A549 (cell line): ENCODE measurements at regions not wholly inside any gene's neighbourhood (a gene's known extent, or its start where the extent isn't known, plus 50 kb on each side); places are given as distances from the start of the nearest gene placed in this dataset.
A peak's percentile ranks its signal among the peaks of the same experiment; 100 is the strongest.
"Not testable (repeated sequence)": the region's sequence is repeated elsewhere in the genome, so short reads cannot be mapped to it uniquely, and the experiment has no call there.

Source experiments
- ATAC-seq, 2 experiments: fragments of 200-7000 bp in 1 of 2; fragments of >200 bp in 1 of 2; cut with Nextera tagmentation in 1 of 2; cut with Tn5 transposase in 1 of 2; 3 replicates each; pipeline versions ENCODE4 v1.8.0 to v1.9.1; 2018 to 2020; ENCODE audit warnings: mild to moderate bottlenecking in 1 of 2, moderate library complexity in 1 of 2
- CTCF ChIA-PET: fragments of 300-600 bp; sonication (Branson Sonifier 250); formaldehyde crosslinking; extraction: SDS; loops from one replicate; lab custom pipeline; 2021; ENCODE audit warnings: antibody characterized with exemption, inconsistent platforms; lab: Yijun Ruan, JAX
- POLR2A ChIA-PET: fragments of 350-600 bp; formaldehyde crosslinking; extraction: SDS; loops from one replicate; lab custom pipeline; 2021; ENCODE audit warnings: antibody characterized with exemption, inconsistent platforms; lab: Yijun Ruan, JAX
- DNase-seq, 2 experiments: peaks; one replicate each; pipeline versions ENCODE4 v3.0.0 to v3.0.0-alpha.2; 2011 to 2016; ENCODE audit warnings: low read depth in 1 of 2, low spot score in 1 of 2
- FAIRE-seq: peaks from 2 replicates; lab custom pipeline; 2011; peaks lifted over from hg19 to GRCh38; lab: Jason Lieb, UNC
- H3K27ac ChIP-seq, 2 experiments: fragments of >200 bp; sonication (Bioruptor Twin); formaldehyde crosslinking; 3 replicates each; pipeline ENCODE4 v1.5.1; 2016 to 2017
- H3K4me1 ChIP-seq: fragments of >200 bp; sonication (Bioruptor Twin); formaldehyde crosslinking; 3 replicates; pipeline ENCODE4 v1.6.1; 2016
- H3K4me2 ChIP-seq: fragments of >200 bp; sonication (Bioruptor Twin); formaldehyde crosslinking; 3 replicates; pipeline ENCODE4 v1.6.1; 2016
- H3K4me3 ChIP-seq: fragments of >200 bp; sonication (Bioruptor Twin); formaldehyde crosslinking; 3 replicates; pipeline ENCODE4 v1.5.1; 2016
- H3K9me3 ChIP-seq: fragments of >200 bp; sonication (Bioruptor Twin); formaldehyde crosslinking; 3 replicates; pipeline ENCODE4 v1.6.1; 2016
- CHD2 ChIP-seq: fragments of 150-350 bp; IDR thresholded peaks from 2 replicates; pipeline ENCODE4 v1.6.1; 2014; ENCODE audit warnings: low read length; ENCODE audit not compliant: partially characterized antibody
- EHF ChIP-seq: fragments of 250-450 bp; sonication (Bioruptor Pico); IDR thresholded peaks from 2 replicates; pipeline ENCODE4 v1.5.0; 2020; ENCODE audit warnings: mild to moderate bottlenecking
- FOSB ChIP-seq: fragments of 250-450 bp; sonication (Bioruptor Pico); IDR thresholded peaks from 2 replicates; pipeline ENCODE4 v1.5.0; 2020; ENCODE audit warnings: mild to moderate bottlenecking, moderate library complexity
- GATA3 ChIP-seq: IDR thresholded peaks from 2 replicates; pipeline ENCODE4 v1.6.1; 2012; ENCODE audit warnings: borderline replicate concordance
- HOXA7 ChIP-seq: fragments of 250-450 bp; sonication (Bioruptor Pico); IDR thresholded peaks from 2 replicates; pipeline ENCODE4 v1.5.0; 2020; ENCODE audit warnings: mild to moderate bottlenecking, moderate library complexity
- JUN ChIP-seq, 2 experiments: fragments of >200 bp; sonication (Bioruptor Twin); formaldehyde crosslinking; IDR thresholded peaks; 2 replicates in 1 of 2; 3 replicates in 1 of 2; pipeline ENCODE4 v1.6.1; 2016 to 2017
- JUNB ChIP-seq: fragments of >200 bp; sonication (Bioruptor Twin); formaldehyde crosslinking; IDR thresholded peaks from 2 replicates; pipeline ENCODE4 v1.6.1; 2016
- KDM5A ChIP-seq: fragments of 200-600 bp; sonication (generic); IDR thresholded peaks from 2 replicates; pipeline ENCODE4 v1.6.1; 2016; ENCODE audit warnings: antibody characterized with exemption, mild to moderate bottlenecking
- MAFK ChIP-seq: fragments of 450-650 bp; IDR thresholded peaks from 2 replicates; pipeline ENCODE4 v1.6.1; 2014; ENCODE audit not compliant: partially characterized antibody
- MYC ChIP-seq: IDR thresholded peaks from 2 replicates; pipeline ENCODE4 v1.6.1; 2012; ENCODE audit warnings: mild to moderate bottlenecking, inconsistent platforms, low read length, improper control_type of control experiment, borderline replicate concordance
- NR3C1 ChIP-seq: fragments of >200 bp; sonication (Bioruptor Twin); formaldehyde crosslinking; IDR thresholded peaks from 3 replicates; pipeline ENCODE4 v1.6.1; 2017
- RAD21 ChIP-seq, 2 experiments: fragments of >200 bp in 1 of 2; sonication (Bioruptor Twin) in 1 of 2; formaldehyde crosslinking in 1 of 2; IDR thresholded peaks in 1 of 2; conservative IDR thresholded peaks in 1 of 2; 2 replicates in 1 of 2; 3 replicates in 1 of 2; pipeline ENCODE4 v1.6.1; 2012 to 2018; ENCODE audit warnings: inconsistent platforms in 1 of 2
- RCOR1 ChIP-seq: fragments of 150-350 bp; IDR thresholded peaks from 2 replicates; pipeline ENCODE4 v1.6.1; 2014; ENCODE audit warnings: antibody characterized with exemption, low read length, low read depth
- SREBF2 ChIP-seq: fragments of 450-650 bp; IDR thresholded peaks from 2 replicates; pipeline ENCODE4 v1.6.1; 2014; ENCODE audit warnings: mild to moderate bottlenecking, moderate library complexity
- ZC3H11A ChIP-seq: fragments of 450-650 bp; IDR thresholded peaks from 2 replicates; pipeline ENCODE4 v1.6.1; 2014; ENCODE audit warnings: antibody characterized with exemption, mild to moderate bottlenecking
- ZSCAN20 ChIP-seq: fragments of 250-450 bp; sonication (Bioruptor Pico); IDR thresholded peaks from 2 replicates; pipeline ENCODE4 v1.8.0; 2022; ENCODE audit warnings: mild to moderate bottlenecking, moderate library complexity
- WGBS: methylation state at CpG from one replicate; pipeline ENCODE4 v1.1.6; 2017; ENCODE audit errors: missing lambda C conversion rate; 5-methylcytosine and 5-hydroxymethylcytosine counted together
- TF ChIP-seq, protein P1 (sequence below): IDR thresholded peaks from 2 replicates; pipeline ENCODE4 v1.6.1; 2012
- TF ChIP-seq, protein P2 (sequence below): fragments of 250-450 bp; sonication (Bioruptor Pico); IDR thresholded peaks from 2 replicates; pipeline ENCODE4 v1.5.0; 2021; ENCODE audit warnings: mild to moderate bottlenecking, moderate library complexity, borderline replicate concordance
- TF ChIP-seq, protein P3 (sequence below): IDR thresholded peaks from 2 replicates; pipeline ENCODE4 v1.6.1; 2012
- TF ChIP-seq, protein P4 (sequence below): IDR thresholded peaks from 2 replicates; pipeline ENCODE4 v1.6.1; 2012; ENCODE audit warnings: low read depth, borderline replicate concordance

DNA sequence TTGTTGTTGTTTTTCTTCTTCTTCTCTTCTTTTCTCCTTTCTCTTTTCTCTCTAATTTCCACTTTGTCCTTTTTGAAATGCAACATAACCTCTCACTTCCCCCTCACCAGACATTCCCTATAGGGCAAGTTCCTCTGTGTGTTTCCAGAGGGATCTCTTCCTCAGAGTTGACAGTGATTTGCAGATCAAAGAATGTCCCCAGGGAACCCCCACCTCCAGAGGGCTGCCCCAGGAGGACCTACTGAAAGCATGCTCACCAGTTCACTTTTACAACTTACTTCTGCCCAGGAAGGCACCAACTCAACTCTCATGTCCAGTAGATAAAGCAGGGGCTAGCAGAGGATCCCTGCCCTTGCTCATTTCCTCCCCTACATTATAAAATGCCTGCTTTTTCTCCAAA lies 1648.0 kb downstream of the PCDH9 start:
- FAIRE-seq (no peak), DNase-seq (no peak), ATAC-seq (no peak)
- TF ChIP-seq ZC3H11A (no peak), RCOR1 (no peak), RAD21 (conservative IDR thresholded peaks at IDR 0.05 in 1 of 2, IDR thresholded peaks at IDR 0.05 in 1 of 2) (no peak)
- TF ChIP-seq, protein P1, sequence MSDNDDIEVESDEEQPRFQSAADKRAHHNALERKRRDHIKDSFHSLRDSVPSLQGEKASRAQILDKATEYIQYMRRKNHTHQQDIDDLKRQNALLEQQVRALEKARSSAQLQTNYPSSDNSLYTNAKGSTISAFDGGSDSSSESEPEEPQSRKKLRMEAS, result no peak
- TF ChIP-seq, protein P2, sequence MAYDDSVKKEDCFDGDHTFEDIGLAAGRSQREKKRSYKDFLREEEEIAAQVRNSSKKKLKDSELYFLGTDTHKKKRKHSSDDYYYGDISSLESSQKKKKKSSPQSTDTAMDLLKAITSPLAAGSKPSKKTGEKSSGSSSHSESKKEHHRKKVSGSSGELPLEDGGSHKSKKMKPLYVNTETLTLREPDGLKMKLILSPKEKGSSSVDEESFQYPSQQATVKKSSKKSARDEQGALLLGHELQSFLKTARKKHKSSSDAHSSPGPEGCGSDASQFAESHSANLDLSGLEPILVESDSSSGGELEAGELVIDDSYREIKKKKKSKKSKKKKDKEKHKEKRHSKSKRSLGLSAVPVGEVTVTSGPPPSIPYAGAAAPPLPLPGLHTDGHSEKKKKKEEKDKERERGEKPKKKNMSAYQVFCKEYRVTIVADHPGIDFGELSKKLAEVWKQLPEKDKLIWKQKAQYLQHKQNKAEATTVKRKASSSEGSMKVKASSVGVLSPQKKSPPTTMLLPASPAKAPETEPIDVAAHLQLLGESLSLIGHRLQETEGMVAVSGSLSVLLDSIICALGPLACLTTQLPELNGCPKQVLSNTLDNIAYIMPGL (CRISPR knock-in tag), result no peak
- Histone ChIP-seq H3K4me2 (no peak overlapping the region), H3K9me3 (no peaks in the 10 kb centered on the region), H3K4me1 (no peaks in the 10 kb centered on the region), H3K4me3 (no peak overlapping the region), H3K27ac (no peak overlapping the region)
- ChIA-PET CTCF (no interaction called here), POLR2A (no interaction called here)

DNA sequence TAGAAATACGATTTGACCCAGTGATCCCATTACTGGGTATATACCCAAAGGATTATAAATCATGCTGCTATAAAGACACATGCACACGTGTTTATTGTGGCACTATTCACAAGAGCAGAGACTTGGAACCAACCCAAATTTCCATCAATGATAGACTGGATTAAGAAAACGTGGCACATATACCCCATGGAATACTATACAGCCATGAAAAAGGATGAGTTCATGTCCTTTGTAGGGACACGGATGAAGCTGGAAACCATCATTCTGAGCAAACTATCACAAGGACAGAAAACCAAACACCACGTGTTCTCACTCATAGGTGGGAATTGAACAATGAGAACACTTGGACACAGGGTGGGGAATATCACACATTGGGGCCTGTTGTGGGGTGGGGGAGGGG lies 1665.6 kb downstream of the PCDH9 start:
- POLR2A ChIA-PET, H3K27ac ChIP-seq, DNase-seq, H3K9me3 ChIP-seq, CTCF ChIA-PET, H3K4me1 ChIP-seq, FAIRE-seq, H3K4me2 ChIP-seq, H3K4me3 ChIP-seq, ATAC-seq: not testable (repeated sequence)
- WGBS, result 11% methylated on average over 4 of the region's 5 CpGs

DNA sequence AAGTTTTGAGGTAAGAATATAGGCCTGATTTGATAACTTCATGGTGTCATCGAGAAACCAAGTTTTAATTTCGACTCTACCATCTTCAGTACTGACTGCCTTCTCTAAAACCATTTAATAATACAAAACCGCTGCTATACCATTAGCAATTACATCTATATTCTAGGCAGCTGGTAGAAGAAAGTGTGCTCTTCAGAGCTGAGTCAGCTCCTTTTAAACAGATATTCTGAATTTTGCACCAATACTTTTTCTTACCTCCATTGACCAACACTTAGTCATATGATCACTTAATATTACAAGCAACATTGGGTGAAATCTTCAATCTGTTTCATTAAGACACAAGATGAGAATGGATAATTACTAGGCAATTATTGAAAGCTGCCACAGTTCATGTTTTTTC lies 1667.8 kb downstream of the PCDH9 start:
- CTCF ChIA-PET, result no interaction called here
- Histone ChIP-seq H3K4me3 (no peak overlapping the region), H3K4me2 (no peak overlapping the region), H3K27ac (no peak overlapping the region), H3K9me3 (no peaks in the 10 kb centered on the region), H3K4me1 (no peaks in the 10 kb centered on the region)
- DNase-seq (no peak), ATAC-seq (no peak), FAIRE-seq (no peak)
- TF ChIP-seq GATA3 (no peak), MAFK (peak; percentile 37)
- POLR2A ChIA-PET, result no interaction called here
- 16% methylated on average over 3 of the region's 3 CpGs for WGBS

DNA sequence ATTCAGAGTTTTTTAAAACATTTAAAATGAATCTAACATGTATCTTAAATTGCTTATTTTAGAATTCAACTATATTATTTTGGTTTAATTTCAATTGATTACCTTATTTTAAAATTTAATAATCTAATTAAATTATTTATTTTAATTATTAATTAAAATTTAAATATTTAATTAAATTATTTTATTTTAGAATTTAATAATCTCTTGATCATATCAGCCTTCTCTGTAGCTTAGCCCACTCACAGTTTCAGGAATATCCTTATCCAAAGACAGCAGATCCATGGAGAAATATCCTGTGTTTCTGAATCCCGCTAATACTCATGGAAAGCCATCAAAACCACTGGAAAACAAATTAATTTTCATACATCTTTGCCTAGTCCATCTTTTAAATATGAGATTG lies 1669.2 kb downstream of the PCDH9 start:
- ATAC-seq, result no peak
- FAIRE-seq, result no peak
- ChIA-PET POLR2A (no interaction called here), CTCF (no interaction called here)
- TF ChIP-seq JUN (IDR thresholded peaks at IDR 0.05), result no peak
- no peak for TF ChIP-seq HOXA7
- TF ChIP-seq MYC, result no peak
- TF ChIP-seq, protein P3, sequence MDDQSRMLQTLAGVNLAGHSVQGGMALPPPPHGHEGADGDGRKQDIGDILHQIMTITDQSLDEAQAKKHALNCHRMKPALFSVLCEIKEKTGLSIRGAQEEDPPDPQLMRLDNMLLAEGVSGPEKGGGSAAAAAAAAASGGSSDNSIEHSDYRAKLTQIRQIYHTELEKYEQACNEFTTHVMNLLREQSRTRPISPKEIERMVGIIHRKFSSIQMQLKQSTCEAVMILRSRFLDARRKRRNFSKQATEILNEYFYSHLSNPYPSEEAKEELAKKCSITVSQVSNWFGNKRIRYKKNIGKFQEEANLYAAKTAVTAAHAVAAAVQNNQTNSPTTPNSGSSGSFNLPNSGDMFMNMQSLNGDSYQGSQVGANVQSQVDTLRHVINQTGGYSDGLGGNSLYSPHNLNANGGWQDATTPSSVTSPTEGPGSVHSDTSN, result no peak
- no peak for TF ChIP-seq KDM5A
- no peak for TF ChIP-seq JUNB
- no peak for TF ChIP-seq FOSB (CRISPR knock-in tag)
- TF ChIP-seq, protein P4, sequence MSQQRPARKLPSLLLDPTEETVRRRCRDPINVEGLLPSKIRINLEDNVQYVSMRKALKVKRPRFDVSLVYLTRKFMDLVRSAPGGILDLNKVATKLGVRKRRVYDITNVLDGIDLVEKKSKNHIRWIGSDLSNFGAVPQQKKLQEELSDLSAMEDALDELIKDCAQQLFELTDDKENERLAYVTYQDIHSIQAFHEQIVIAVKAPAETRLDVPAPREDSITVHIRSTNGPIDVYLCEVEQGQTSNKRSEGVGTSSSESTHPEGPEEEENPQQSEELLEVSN, result no peak
- TF ChIP-seq SREBF2, result no peak
- no peak for TF ChIP-seq EHF (CRISPR knock-in tag)
- no peak for TF ChIP-seq ZSCAN20 (CRISPR knock-in tag)
- TF ChIP-seq NR3C1, result no peak
- TF ChIP-seq CHD2, result no peak
- TF ChIP-seq GATA3, result no peak
- H3K9me3 ChIP-seq, result no peaks in the 10 kb centered on the region
- H3K4me1 ChIP-seq, result no peaks in the 10 kb centered on the region
- no peak for DNase-seq
- no peak overlapping the region for H3K4me2 ChIP-seq
- no peak overlapping the region for H3K4me3 ChIP-seq
- no peak overlapping the region for H3K27ac ChIP-seq
- WGBS, result 79% methylated on average over 1 of the region's 1 CpG
